ENCODE measurements at regions not wholly inside any gene's neighbourhood (a gene's known extent, or its start where the extent isn't known, plus 50 kb on each side); places are given as distances from the start of the nearest gene placed in this dataset.

DNA sequence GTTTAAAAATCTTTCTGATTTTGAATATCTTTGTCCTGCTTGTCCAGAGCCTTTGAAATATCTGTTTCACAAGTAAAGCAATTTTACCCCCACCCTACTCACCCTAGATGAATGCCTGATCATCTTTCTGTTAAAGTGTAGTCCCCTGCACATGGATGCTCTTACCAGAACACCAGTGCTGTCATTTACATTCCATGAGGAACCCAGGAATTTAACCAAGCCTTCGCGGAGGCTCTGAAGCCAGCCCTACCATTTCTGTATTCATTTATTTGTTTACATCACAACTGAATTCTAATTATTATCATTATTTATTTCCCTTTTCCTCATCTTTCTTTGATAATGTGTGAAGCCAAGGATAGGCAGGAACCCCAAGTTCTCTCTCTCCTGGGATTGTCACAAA is 167.8 kb upstream of the MYO3A start:
- H3K4me3 ChIP-seq (ENCODE audit: low read length): no peak overlapping the region
- no peak overlapping the region for H3K9ac ChIP-seq (ENCODE audit: low read length)
- H3K4me1 ChIP-seq (ENCODE audit: control insufficient read depth, insufficient read depth, low read length): no peaks in the 10 kb centered on the region
- H3K27me3 ChIP-seq (ENCODE audit: control insufficient read depth, insufficient read depth, low read length): no peaks in the 10 kb centered on the region
- H3K36me3 ChIP-seq (ENCODE audit: control insufficient read depth, insufficient read depth, low read length): no peaks in the 10 kb centered on the region
- H3K27ac ChIP-seq (ENCODE audit: low read depth, low read length): no peak overlapping the region

DNA sequence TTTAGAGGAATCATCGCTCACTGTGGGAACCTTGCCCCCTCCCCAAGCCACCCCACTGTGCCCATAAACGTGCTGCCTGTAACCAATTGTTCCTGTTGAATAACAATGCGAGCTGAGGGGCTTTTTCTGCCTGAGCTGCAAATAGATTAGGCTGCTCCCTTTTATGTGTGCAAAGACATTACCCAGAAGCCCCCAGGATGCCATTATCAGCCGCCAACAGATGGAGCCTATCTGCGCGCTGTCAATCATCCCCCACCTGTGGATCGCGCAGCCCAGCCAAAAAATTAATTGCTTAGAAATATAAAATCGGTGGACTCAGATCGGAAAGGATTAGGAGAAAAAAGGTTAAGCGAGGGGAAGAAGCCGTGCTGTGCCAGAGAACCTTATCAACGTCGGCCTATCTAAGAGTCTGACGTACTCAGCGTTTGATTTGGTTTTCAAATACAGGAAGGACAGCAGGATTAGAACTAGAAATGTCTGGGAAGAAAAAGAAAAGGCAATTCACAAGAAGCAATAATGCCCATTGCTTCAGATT is 167.3 kb upstream of the MYO3A start:
- no peak overlapping the region for H3K4me3 ChIP-seq (ENCODE audit: low read length)
- no peaks in the 10 kb centered on the region for H3K4me1 ChIP-seq (ENCODE audit: control insufficient read depth, insufficient read depth, low read length)
- no peak overlapping the region for H3K27ac ChIP-seq (ENCODE audit: low read depth, low read length)
- H3K27me3 ChIP-seq (ENCODE audit: control insufficient read depth, insufficient read depth, low read length): no peaks in the 10 kb centered on the region
- H3K9ac ChIP-seq (ENCODE audit: low read length): no peak overlapping the region
- no peaks in the 10 kb centered on the region for H3K36me3 ChIP-seq (ENCODE audit: control insufficient read depth, insufficient read depth, low read length)

DNA sequence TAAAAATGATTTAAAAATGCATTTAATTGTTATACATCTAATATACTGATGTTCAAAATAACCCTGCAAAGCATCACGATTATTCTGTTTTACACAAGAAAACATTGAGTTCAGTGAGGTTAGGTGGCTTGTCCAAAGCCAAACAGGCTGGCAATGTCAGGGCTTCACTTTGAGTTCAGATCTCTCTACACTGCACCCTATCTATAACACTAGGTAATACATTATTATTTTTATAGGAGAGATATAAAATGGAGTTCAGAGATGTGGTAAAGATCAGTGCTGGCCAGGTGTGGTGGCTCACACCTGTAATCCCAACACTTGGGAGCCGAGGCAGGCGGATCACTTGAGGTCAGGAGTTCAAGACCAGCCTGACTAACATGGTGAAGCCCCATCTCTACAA is 165.9 kb upstream of the MYO3A start:
- no peaks in the 10 kb centered on the region for H3K4me1 ChIP-seq (ENCODE audit: control insufficient read depth, insufficient read depth, low read length)
- H3K4me3 ChIP-seq (ENCODE audit: low read length): no peak overlapping the region
- H3K27ac ChIP-seq (ENCODE audit: low read depth, low read length): no peak overlapping the region
- no peak overlapping the region for H3K9ac ChIP-seq (ENCODE audit: low read length)
- no peaks in the 10 kb centered on the region for H3K27me3 ChIP-seq (ENCODE audit: control insufficient read depth, insufficient read depth, low read length)
- H3K36me3 ChIP-seq (ENCODE audit: control insufficient read depth, insufficient read depth, low read length): no peaks in the 10 kb centered on the region

DNA sequence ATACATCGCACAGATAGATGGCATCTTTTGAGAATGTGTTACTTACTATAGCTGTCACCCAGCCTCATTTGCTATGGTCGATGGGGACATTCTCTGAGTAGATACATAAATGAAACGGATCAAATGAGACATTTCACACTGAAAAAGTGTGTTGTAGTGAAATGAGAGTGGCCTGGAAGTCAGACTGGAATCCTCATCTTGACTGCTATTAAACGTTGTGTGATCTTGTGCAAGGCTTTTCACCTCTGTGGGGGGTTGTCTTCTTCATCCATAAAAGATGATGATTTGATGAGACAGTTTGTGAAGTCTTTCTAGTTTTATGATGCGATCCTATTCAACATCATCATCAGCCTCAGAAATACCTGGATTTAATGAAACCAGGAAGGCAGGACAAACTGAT is 155.4 kb upstream of the MYO3A start:
- Histone ChIP-seq H3K9ac (ENCODE audit: low read length) (no peak overlapping the region), H3K27me3 (ENCODE audit: control insufficient read depth, insufficient read depth, low read length) (no peaks in the 10 kb centered on the region), H3K36me3 (ENCODE audit: control insufficient read depth, insufficient read depth, low read length) (no peaks in the 10 kb centered on the region), H3K27ac (ENCODE audit: low read depth, low read length) (no peak overlapping the region), H3K4me1 (ENCODE audit: control insufficient read depth, insufficient read depth, low read length) (no peaks in the 10 kb centered on the region), H3K4me3 (ENCODE audit: low read length) (no peak overlapping the region)

DNA sequence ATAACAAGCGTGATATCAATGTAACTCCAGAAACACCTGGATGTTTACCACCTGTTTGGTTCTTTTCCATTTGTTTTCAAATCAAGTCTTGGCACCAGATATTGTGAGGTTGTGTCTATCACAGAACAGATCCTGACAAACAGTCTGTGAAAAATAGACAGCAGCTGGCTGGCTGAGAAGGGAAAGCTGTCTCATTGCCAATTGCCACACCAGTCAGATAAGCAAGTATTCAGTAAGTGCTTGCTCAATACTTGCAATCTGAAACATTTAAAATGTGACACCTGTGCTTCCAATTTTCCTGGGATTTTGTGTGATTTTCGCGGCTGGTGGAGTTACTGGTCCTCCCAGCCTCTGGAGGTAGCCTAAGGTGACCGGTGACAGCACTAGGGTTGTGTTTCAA is 147.9 kb upstream of the MYO3A start:
- Histone ChIP-seq H3K36me3 (ENCODE audit: control insufficient read depth, insufficient read depth, low read length) (no peaks in the 10 kb centered on the region), H3K27ac (ENCODE audit: low read depth, low read length) (no peak overlapping the region), H3K4me3 (ENCODE audit: low read length) (no peak overlapping the region), H3K9ac (ENCODE audit: low read length) (no peak overlapping the region), H3K4me1 (ENCODE audit: control insufficient read depth, insufficient read depth, low read length) (no peaks in the 10 kb centered on the region), H3K27me3 (ENCODE audit: control insufficient read depth, insufficient read depth, low read length) (no peaks in the 10 kb centered on the region)

DNA sequence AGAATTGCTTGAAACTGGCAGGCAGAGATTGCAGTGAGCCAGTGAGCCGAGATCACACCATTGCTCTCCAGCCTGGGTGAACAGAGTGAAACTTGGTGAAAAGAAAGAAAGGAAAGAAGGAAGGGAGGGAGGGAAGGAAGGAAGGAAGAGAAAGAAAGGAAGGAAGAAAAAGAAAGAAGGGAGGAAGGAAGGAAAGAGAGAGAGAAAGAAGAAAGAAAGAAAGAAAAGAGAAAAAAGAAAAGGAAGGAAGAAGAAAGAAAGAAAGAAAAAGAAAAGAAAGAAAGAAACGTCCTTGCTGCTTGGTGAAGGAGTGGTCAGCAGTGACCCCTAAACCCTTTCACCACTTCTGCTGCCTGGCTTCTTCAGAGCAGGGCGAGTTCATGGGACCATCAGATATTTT is 147.1 kb upstream of the MYO3A start:
- H3K4me1 ChIP-seq (ENCODE audit: control insufficient read depth, insufficient read depth, low read length): no peaks in the 10 kb centered on the region
- H3K27ac ChIP-seq (ENCODE audit: low read depth, low read length): no peak overlapping the region
- H3K36me3 ChIP-seq (ENCODE audit: control insufficient read depth, insufficient read depth, low read length): no peaks in the 10 kb centered on the region
- H3K27me3 ChIP-seq (ENCODE audit: control insufficient read depth, insufficient read depth, low read length): no peaks in the 10 kb centered on the region
- no peak overlapping the region for H3K4me3 ChIP-seq (ENCODE audit: low read length)
- H3K9ac ChIP-seq (ENCODE audit: low read length): no peak overlapping the region

DNA sequence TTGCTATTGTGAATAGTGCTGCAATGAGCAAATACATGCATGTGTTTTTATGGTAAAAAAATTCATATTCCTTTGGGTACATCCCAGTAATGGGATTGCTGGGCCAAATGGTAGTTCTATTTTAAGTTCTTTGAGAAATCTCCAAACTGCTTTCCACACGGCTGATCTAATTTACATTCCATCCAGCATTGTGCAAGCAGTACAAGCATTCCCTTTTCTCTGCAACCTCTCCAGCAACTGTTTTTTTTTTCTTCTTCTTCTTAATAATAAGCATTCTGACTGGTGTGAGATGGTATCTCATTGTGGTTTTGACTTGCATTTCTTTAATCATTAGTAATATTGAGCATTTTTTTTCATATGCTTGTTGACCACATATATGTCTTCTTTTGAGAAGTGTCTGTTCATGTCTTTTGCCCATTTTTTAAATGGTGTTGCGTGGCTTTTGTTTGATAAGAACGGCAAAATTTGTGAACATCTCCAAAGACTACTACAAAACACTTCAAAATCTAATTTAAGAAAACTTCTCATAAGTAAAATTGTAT is 136.1 kb upstream of the MYO3A start:
- Histone ChIP-seq H3K4me3 (ENCODE audit: low read length) (no peak overlapping the region), H3K4me1 (ENCODE audit: control insufficient read depth, insufficient read depth, low read length) (no peaks in the 10 kb centered on the region), H3K36me3 (ENCODE audit: control insufficient read depth, insufficient read depth, low read length) (no peaks in the 10 kb centered on the region), H3K27me3 (ENCODE audit: control insufficient read depth, insufficient read depth, low read length) (no peaks in the 10 kb centered on the region), H3K9ac (ENCODE audit: low read length) (no peak overlapping the region), H3K27ac (ENCODE audit: low read depth, low read length) (no peak overlapping the region)

DNA sequence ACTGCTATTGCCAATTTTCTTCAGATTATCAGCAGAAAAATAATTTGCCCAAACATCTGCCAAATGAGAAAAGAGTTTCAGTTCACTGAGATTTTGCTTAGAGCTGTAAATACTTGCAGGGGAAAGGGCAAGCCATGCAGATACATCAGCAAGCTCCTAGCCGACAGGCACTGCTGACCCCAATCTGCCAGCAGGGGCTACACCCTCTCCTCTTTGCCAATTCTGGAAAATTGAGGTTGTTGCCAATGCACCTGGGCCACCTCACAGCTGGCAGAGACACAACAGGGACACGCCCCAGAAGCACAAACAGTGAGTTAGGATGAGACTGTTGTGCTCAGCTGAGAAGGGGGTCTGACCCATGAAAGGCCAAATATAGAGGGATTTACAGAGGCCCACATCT is 129.5 kb upstream of the MYO3A start:
- H3K27ac ChIP-seq (ENCODE audit: low read depth, low read length): no peak overlapping the region
- H3K9ac ChIP-seq (ENCODE audit: low read length): no peak overlapping the region
- no peaks in the 10 kb centered on the region for H3K36me3 ChIP-seq (ENCODE audit: control insufficient read depth, insufficient read depth, low read length)
- H3K4me3 ChIP-seq (ENCODE audit: low read length): no peak overlapping the region
- H3K4me1 ChIP-seq (ENCODE audit: control insufficient read depth, insufficient read depth, low read length): no peaks in the 10 kb centered on the region
- no peaks in the 10 kb centered on the region for H3K27me3 ChIP-seq (ENCODE audit: control insufficient read depth, insufficient read depth, low read length)

DNA sequence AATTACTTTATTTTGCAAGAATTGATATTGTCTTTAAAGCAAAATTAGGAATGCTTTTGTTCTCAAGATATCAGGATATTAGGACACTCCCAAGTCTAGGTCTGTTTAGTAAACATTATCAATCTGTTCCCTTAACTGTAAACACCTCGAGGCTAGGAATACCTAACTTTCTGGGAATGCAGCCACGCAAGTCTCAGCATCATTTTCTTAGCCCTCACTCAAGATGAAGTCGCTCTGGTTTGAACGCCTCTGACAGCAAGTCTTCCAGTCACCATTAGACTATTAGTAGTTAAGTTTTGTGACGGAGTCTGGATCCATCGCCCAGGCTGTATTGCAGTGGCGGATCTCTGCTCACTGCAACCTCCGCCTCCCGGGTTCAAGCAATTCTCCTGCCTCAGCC is 128.0 kb upstream of the MYO3A start:
- Histone ChIP-seq H3K36me3 (ENCODE audit: control insufficient read depth, insufficient read depth, low read length) (no peaks in the 10 kb centered on the region), H3K27me3 (ENCODE audit: control insufficient read depth, insufficient read depth, low read length) (no peaks in the 10 kb centered on the region), H3K4me1 (ENCODE audit: control insufficient read depth, insufficient read depth, low read length) (no peaks in the 10 kb centered on the region), H3K9ac (ENCODE audit: low read length) (no peak overlapping the region), H3K4me3 (ENCODE audit: low read length) (no peak overlapping the region), H3K27ac (ENCODE audit: low read depth, low read length) (no peak overlapping the region)

DNA sequence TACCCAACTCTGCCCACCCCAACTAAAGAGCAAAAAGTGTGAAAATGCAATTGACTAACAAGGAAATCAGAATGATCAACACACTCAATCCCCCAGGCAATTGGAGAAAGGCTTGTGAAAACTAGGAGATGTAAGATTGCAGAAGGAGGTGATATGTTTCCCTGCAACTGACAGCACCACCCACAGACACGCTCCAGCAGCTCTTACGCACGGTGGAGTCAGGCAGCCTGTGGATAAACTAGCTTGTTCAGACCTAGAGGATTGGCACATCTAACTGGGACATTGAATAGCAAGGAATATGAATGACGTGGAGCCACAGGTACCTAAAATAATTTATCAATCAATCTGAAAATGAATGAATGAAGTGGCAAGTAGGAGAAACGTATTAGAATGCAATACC is 125.7 kb upstream of the MYO3A start:
- no peak overlapping the region for H3K9ac ChIP-seq (ENCODE audit: low read length)
- no peaks in the 10 kb centered on the region for H3K27me3 ChIP-seq (ENCODE audit: control insufficient read depth, insufficient read depth, low read length)
- no peak overlapping the region for H3K4me3 ChIP-seq (ENCODE audit: low read length)
- no peaks in the 10 kb centered on the region for H3K36me3 ChIP-seq (ENCODE audit: control insufficient read depth, insufficient read depth, low read length)
- no peaks in the 10 kb centered on the region for H3K4me1 ChIP-seq (ENCODE audit: control insufficient read depth, insufficient read depth, low read length)
- H3K27ac ChIP-seq (ENCODE audit: low read depth, low read length): no peak overlapping the region

DNA sequence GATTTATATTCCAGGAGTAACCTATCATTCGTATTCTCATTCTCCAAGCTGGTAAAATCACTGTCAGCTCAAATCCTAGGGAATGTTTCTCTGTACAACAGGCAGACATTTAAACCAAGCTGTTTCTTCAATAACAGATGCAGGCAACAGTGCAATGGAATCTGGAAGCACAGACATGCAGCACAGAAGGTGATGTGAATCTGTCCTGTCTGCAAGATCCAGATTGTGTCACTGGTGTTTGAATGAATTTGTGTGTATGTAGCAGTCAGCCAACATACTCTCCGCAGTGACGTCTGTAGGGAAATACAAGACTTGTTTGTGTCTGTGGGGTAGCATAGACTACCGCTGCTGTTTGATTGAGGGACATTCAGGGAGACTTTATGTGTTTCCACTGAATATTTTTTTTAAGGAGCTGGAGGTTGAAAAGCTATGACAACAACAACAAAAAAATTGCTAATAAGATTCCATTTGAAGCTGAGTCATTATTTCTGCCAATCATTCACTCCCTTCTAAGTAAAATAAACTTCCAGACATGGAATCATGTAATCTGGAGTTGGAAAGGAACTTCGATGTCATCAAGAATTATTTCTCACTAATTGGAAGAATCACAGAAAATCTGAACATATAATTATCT is 122.9 kb upstream of the MYO3A start:
- no peak overlapping the region for H3K4me3 ChIP-seq (ENCODE audit: low read length)
- H3K4me1 ChIP-seq (ENCODE audit: control insufficient read depth, insufficient read depth, low read length): no peaks in the 10 kb centered on the region
- no peak overlapping the region for H3K9ac ChIP-seq (ENCODE audit: low read length)
- no peak overlapping the region for H3K27ac ChIP-seq (ENCODE audit: low read depth, low read length)
- H3K27me3 ChIP-seq (ENCODE audit: control insufficient read depth, insufficient read depth, low read length): no peaks in the 10 kb centered on the region
- no peaks in the 10 kb centered on the region for H3K36me3 ChIP-seq (ENCODE audit: control insufficient read depth, insufficient read depth, low read length)

DNA sequence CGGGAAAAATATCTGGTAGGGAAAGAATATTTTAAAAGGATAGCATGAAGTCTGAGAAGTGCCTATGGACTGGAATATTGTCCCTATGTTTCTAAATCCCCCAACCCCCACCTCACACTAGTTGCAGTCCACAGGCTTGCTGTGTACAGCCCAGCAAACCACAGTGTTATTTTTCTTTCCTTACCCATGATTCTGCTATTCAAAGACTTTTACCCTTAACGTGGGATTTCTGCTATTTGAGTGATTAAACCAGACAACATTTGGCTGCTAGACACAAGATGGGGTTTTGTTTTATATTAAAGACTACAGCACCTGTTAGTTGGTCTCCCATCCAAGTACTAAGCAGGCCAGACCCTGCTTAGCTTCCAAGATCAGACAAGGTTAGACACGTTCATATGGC is 120.5 kb upstream of the MYO3A start:
- Histone ChIP-seq H3K4me3 (ENCODE audit: low read length) (no peak overlapping the region), H3K27me3 (ENCODE audit: control insufficient read depth, insufficient read depth, low read length) (no peaks in the 10 kb centered on the region), H3K4me1 (ENCODE audit: control insufficient read depth, insufficient read depth, low read length) (no peaks in the 10 kb centered on the region), H3K36me3 (ENCODE audit: control insufficient read depth, insufficient read depth, low read length) (no peaks in the 10 kb centered on the region), H3K27ac (ENCODE audit: low read depth, low read length) (no peak overlapping the region), H3K9ac (ENCODE audit: low read length) (no peak overlapping the region)

DNA sequence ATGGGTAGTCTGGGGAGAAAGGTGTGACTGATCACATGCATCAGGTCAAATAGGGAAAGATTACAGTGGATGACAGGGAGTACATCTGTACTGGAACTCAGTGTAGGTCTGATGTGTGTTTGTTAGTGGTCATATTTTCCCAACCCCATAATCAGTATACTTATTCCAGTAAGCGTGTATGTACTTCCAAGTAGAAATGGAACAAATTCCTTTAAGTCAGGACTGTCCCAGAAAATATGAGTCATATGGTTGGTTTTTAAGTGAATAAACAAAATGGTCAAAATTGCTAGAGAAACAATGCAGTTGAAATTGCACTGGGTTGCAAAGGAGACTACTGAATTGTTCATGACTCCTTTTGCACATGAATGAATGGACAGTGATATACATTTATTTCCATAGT is 118.8 kb upstream of the MYO3A start:
- H3K4me1 ChIP-seq (ENCODE audit: control insufficient read depth, insufficient read depth, low read length): no peaks in the 10 kb centered on the region
- H3K27me3 ChIP-seq (ENCODE audit: control insufficient read depth, insufficient read depth, low read length): no peaks in the 10 kb centered on the region
- H3K36me3 ChIP-seq (ENCODE audit: control insufficient read depth, insufficient read depth, low read length): no peaks in the 10 kb centered on the region
- no peak overlapping the region for H3K9ac ChIP-seq (ENCODE audit: low read length)
- no peak overlapping the region for H3K27ac ChIP-seq (ENCODE audit: low read depth, low read length)
- no peak overlapping the region for H3K4me3 ChIP-seq (ENCODE audit: low read length)

Measured in rectal smooth muscle tissue (tissue), 1 donor.